ENCODE measurements at regions not wholly inside any gene's neighbourhood (a gene's known extent, or its start where the extent isn't known, plus 50 kb on each side); places are given as distances from the start of the nearest gene placed in this dataset.

DNA sequence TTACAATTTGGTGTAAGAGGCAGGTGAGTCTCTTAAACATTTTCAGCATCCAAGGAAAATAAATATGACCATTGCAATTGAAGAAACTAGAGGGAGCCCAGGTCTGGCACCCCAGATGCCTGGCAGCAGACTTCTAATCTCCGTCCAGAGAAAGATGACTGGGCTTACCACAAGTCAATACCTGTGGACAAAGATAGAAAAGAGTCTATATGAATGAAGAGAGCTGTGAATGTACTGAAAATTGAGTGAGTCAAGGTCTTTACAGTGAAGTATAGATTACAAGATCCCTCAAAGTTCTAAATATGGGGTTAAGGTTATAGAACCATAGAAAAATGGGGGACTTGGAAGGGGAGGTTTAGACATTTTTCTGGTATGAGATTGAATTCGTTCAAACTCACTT is 827.4 kb upstream of the NR2F2 start:
- FAIRE-seq, result no peak
- DNase-seq (ENCODE audit: insufficient read length, low spot score), result no peak

DNA sequence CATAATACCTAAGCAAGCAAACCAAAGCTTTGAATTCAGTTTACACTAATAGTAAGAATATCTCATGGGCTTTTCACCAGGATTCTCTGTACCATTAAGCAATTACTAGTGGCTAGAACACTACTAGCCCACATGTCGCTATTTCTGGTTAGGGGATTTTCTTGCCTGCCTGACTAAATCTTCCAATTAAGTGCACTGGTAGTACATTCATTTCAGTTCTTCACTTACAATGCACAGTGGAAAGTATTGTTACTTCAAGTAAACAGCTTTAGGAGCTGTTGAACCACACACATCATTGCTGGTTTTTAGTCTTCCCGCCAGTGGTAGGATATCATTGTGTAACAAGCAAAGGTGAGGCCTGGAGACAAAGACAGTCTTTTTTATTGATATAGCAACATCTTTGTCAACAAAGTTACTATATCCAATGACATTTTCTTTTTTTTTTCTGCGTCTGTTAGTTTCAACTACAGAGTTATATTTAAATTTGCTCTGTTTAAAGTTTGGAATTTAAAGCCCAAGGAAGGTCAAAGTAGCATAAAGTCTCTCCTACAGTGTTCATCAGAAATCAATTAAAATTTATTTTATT is 826.8 kb upstream of the NR2F2 start:
- DNase-seq (ENCODE audit: insufficient read length, low spot score), result no peak
- no peak for FAIRE-seq

- DNase-seq (ENCODE audit: insufficient read length, low spot score), result no peak
- no peak for FAIRE-seq
Observed at GRCh38 chr15:95511671-95512070, 818.8 kb upstream of the NR2F2 start.

DNA sequence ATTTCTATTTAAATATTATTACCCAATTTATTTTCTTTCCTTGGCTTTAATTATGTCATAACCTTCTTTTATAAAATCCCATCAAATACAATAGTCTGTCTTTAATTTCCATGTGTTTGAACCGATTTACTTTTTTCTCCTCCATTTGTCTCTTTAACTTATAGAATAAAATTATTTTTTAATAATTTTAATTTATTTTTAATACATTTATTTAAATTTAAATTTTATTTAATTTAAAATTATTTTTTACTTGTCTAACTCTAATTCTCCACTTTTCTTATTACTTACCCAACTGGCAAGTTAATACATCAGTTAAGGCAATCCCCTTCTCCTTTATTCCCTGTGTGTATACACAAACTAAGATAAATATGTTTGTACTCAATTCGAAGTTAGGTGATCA is 817.6 kb upstream of the NR2F2 start:
- FAIRE-seq, result no peak
- DNase-seq (ENCODE audit: insufficient read length, low spot score), result no peak

DNA sequence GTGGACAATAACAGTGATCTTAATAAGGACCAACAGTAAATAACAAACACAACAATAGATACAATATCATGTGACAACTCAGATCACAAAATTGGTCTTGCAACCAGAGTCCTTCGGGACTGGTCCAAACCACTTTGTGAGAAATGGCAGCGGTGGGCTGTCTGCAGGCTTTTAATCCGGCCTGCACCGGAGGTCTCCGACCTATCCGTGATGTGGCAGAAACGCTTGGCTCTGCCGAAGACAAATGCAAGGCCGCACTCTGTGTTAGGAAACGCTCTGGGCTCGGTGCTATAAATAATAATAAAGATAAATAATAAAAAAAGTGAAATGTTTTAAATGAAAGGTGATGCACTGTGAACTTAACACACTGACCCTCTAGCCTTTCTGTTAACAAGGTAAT is 810.6 kb upstream of the NR2F2 start:
- FAIRE-seq (no peak), DNase-seq (ENCODE audit: insufficient read length, low spot score) (no peak)

DNA sequence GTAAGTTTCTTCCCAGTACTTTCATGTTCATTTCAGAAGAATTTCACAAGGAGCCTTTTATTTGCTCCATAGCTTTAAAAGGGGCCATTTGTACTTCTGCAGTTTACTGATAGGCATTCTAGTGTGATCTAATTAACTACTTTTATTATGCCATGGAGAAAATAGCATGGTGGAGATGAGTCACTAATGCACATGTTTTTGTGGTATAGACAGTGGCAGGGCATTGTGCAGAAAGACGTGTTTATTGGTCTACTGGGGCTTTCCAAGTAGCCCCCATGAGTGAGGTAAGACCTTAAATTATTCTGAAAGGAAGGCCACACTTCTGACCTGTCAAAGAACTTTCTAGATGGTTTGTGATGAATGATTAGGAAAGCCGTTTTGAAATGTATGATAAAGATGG is 810.0 kb upstream of the NR2F2 start:
- no peak for DNase-seq (ENCODE audit: insufficient read length, low spot score)
- FAIRE-seq, result no peak

GRCh38 chr15:95520922-95521321 is 809.6 kb upstream of the NR2F2 start:
- FAIRE-seq, result no peak
- DNase-seq (ENCODE audit: insufficient read length, low spot score), result no peak

DNA sequence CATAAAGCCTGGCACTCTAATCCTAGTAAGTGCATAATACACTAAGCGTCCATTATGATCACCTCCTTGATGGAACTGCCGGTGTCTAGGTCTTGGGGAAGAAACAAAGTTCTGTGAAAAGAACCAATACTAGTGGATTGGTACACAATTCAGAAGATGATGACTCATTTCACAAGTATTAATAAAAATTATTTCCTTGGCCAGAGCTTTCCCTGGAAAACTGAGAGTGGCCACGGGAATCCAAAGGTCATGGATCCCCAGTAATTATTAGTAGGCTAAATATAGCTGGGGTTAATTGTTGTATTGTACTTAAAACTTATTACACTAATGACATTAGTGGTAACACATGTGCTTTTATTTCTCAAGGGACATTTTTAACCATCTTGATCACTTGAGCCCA is 808.0 kb upstream of the NR2F2 start:
- DNase-seq (ENCODE audit: insufficient read length, low spot score), result no peak
- no peak for FAIRE-seq

DNA sequence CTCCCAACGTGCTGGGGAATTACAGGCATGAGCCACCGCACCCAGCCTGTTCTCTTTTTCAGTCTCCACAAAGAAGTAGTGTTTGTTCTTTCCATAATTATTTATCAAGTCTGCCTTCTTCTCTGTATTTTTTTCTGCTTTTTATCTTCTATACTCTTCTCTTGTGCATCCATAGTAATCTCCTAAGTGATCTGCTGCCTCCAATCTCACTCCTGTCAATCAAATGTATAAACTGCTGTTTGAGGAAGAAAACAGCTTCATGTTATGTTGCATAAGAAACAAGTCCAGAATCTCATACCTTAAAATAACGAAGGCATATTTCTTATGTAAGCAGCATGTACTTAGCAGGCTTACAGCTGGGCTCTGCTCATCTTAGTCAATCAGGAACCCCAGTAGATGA is 801.6 kb upstream of the NR2F2 start:
- FAIRE-seq (no peak), DNase-seq (ENCODE audit: insufficient read length, low spot score) (no peak)

DNA sequence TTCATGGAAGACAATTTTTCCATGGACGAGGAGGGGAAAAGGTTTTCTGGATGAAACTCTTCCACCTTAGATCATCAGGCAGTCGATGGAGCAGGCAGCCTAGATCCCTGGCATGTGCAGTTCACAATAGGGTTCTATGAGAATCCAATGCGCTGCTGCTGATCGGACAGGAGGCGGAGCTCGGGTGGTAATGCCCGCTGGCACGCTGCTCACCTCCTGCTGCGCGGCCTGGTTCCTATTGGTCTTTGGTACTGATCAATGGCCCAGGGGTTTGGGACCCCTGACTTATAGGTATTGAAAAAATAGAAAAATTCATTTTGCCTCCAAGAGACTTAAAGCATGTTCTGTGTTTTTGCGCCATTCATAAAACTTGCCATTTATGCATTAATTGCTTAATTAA is 793.9 kb upstream of the NR2F2 start:
- FAIRE-seq (no peak), DNase-seq (ENCODE audit: insufficient read length, low spot score) (no peak)

DNA sequence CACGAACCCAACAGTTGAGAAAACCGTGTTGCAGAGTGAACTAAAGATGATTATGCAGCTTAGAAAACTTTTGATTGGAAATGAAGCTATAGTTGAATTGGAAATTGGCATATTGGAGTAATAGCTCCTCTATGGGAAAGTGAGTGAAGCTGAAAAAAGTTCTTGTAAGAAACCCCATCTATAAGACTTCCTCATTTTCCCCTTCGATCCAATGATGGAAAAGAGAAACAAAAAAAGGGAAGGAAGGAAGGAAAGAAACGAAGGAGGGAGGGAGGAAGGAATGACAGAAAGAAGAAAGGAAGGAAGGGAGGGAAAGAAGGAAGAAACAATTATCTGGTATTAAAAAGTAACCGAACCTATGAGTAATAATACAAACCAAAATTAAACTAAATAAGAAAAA is 791.8 kb upstream of the NR2F2 start:
- DNase-seq (ENCODE audit: insufficient read length, low spot score) (no peak), FAIRE-seq (no peak)

GRCh38 chr15:95541301-95541700 is 789.2 kb upstream of the NR2F2 start:
- DNase-seq (ENCODE audit: insufficient read length, low spot score) (no peak), FAIRE-seq (no peak)

- DNase-seq (ENCODE audit: insufficient read length, low spot score) (no peak), FAIRE-seq (no peak)
Observed at GRCh38 chr15:95549168-95549738, 781.2 kb upstream of the NR2F2 start.

DNA sequence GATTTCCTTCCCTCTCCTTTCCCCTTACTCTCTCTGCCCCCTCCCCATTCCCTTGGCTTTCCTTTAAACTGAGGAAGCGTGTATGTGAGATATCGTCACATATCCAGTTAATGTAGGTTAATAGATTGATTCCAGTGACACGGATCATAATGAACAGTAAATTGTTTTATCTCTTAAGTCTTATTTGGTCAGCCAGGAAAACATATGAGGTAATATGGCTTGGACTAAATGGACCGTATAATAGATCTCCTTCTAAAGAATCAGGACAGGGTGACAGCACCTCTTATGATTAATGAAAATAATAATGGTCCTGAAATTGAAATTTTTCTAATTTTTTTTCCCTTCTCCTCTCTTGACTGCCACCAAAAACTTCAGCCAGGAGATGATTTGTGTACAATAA is 779.8 kb upstream of the NR2F2 start:
- no peak for FAIRE-seq
- DNase-seq (ENCODE audit: insufficient read length, low spot score), result no peak

DNA sequence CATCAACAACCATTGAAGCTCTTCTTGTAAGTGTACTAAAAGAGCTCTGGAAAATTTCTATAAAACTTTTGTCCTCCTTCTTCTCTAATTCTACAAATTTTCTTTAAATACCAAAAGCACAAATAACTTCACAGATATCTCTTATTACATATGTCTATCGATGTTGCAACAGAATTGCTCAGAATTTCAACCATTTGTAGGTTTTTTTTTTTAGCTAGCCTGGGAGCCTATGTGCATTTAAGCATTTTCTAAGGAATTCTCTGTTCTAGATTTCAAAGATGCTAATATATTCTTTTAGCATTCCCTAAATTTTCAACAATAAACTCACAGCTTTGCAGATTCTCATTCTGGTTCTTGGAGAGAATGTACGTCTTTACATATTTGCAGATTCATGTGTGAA is 774.3 kb upstream of the NR2F2 start:
- no peak for DNase-seq (ENCODE audit: insufficient read length, low spot score)

DNA sequence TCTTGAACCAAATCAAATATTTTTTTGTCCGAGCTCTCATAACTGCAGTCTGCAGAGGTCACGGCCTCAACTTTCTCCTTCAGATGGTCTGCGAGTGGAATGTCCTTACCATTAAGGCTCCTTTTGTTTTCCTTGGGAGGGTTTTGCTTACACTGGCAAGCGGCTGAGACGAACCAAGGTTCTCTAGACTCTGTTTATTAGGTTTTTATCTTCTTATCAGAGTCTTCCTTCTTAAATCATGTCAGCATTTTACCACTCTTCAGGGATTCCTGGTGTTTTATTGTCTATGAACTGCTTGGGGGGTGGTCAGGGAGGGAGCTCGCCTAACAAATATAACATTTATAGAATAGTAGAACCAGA is 773.7 kb upstream of the NR2F2 start:
- DNase-seq (ENCODE audit: insufficient read length, low spot score) (peak; percentile 13), FAIRE-seq (no peak)

More for the DNA sequence above, 774.3 kb upstream of the NR2F2 start:
- no peak for FAIRE-seq

DNA sequence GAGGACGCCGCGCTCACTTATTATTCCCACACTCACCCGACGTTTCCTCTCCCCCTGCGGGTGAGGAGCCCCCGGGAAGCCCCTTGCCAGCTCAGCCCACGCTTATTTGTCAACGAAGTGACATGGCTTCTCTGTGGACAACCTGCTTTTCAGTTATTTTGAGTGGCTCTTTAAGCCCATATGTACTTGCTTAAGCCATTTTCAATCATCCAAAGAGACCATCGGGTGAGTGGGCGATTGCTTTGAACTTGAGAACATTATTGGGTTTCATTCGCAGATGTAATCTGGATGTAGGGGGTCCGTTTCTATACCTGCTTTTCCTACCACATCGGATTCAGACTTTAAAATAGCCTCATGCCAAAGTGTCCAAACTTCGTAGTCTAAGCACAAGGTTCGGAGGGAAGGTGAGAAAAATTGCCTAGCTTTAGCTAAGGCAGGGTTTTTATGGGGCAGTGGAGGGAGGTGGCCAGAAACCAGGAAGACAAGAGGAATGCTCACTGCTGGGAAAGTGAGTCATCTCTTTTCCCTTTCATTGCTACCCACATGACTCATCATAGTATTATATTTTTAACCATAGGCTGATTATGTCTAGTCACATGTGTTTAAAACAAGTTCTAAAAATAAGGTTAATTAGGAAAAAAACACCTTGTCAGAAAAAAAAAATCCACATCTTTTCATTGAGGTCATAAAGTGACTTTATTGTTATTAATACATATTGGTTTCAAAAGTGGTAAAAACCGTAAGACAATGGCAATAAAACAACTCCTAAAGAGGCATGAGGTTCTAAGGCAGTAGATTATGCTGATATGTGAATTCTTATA is 773.1 kb upstream of the NR2F2 start:
- DNase-seq (ENCODE audit: insufficient read length, low spot score), result peak; percentile 65
- peak; percentile 59 for FAIRE-seq

DNA sequence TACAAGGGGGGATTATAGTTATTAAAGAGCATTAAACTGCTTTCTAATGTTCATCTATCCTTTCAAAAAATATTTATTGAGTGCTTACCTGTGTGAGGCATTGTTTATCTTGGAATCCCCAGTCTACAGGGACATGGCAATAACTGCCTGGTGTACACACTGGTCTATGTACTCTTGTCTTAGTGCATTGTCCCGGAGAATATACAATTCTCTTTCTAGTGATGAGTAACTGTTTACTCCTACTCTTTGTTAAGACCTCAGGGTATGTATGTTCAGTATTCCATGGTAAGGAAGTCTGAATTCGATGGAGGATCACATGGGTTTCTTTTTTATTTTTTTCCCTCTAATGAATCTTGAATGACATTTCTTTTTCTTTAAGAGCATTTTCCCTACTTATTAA is 772.4 kb upstream of the NR2F2 start:
- FAIRE-seq (no peak), DNase-seq (ENCODE audit: insufficient read length, low spot score) (no peak)

GRCh38 chr15:95558916-95559315 is 771.6 kb upstream of the NR2F2 start:
- DNase-seq (ENCODE audit: insufficient read length, low spot score) (no peak), FAIRE-seq (no peak)

DNA sequence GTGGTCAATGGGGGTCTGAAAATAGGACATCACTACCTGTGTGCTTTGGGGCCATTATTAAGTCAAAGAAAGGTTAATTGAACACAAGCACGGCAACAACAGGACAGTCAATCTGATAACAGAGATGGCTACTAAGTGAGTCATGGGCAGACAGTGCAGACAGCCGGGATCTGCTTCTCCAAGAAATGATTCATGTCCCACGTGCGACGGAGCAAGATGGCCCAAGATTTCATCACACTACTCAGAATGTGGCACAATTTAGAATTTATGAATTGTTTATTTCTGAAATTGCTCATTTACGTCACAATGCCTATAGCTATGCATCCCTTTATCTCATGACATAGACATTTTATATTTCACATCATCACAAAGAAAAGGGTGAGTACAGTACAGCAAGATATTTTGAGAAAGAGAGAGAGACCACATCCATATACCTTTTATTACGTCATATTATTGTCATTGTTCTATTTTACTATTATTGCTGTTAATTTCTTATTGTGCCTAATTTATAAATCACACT is 770.6 kb upstream of the NR2F2 start:
- DNase-seq (ENCODE audit: insufficient read length, low spot score) (peak; percentile 44), FAIRE-seq (peak; percentile 79)

- DNase-seq (ENCODE audit: insufficient read length, low spot score) (no peak), FAIRE-seq (peak; percentile 73)
Observed at GRCh38 chr15:95561463-95561862, 769.0 kb upstream of the NR2F2 start.

GRCh38 chr15:95563634-95564033 is 766.9 kb upstream of the NR2F2 start:
- DNase-seq (ENCODE audit: insufficient read length, low spot score) (no peak), FAIRE-seq (no peak)
